ENCODE measurements at regions not wholly inside any gene's neighbourhood (a gene's known extent, or its start where the extent isn't known, plus 50 kb on each side); places are given as distances from the start of the nearest gene placed in this dataset.

GRCh38 chr10:120710076-120710475 lies 141.1 kb upstream of the WDR11 start:
- no peak for DNase-seq

GRCh38 chr10:120711860-120712259 lies 139.3 kb upstream of the WDR11 start:
- DNase-seq: no peak

GRCh38 chr10:120713573-120714205 lies 137.5 kb upstream of the WDR11 start:
- DNase-seq: no peak

- DNase-seq: no peak
Measured at GRCh38 chr10:120715171-120715570, 136.0 kb upstream of the WDR11 start.

GRCh38 chr10:120719333-120719732 lies 131.8 kb upstream of the WDR11 start:
- DNase-seq: no peak

- no peak for DNase-seq
Measured at GRCh38 chr10:120727001-120727400, 124.2 kb upstream of the WDR11 start.

- no peak for DNase-seq
Measured at GRCh38 chr10:120729547-120729946, 121.6 kb upstream of the WDR11 start.

GRCh38 chr10:120732067-120732466 lies 119.1 kb upstream of the WDR11 start:
- peak; percentile 18 for DNase-seq

- DNase-seq: peak; percentile 81
Measured at GRCh38 chr10:120732643-120733313, 118.4 kb upstream of the WDR11 start.

- no peak for DNase-seq
Measured at GRCh38 chr10:120734483-120735078, 116.6 kb upstream of the WDR11 start.

- DNase-seq: no peak
Measured at GRCh38 chr10:120735315-120735714, 115.8 kb upstream of the WDR11 start.

- DNase-seq: peak; percentile 31
Measured at GRCh38 chr10:120735773-120736371, 115.3 kb upstream of the WDR11 start.

GRCh38 chr10:120736377-120736776 lies 114.8 kb upstream of the WDR11 start:
- DNase-seq: no peak

- DNase-seq: no peak
Measured at GRCh38 chr10:120738658-120739057, 112.5 kb upstream of the WDR11 start.

GRCh38 chr10:120741396-120741795 lies 109.8 kb upstream of the WDR11 start:
- no peak for DNase-seq

GRCh38 chr10:120742373-120742772 lies 108.8 kb upstream of the WDR11 start:
- no peak for DNase-seq

GRCh38 chr10:120744040-120744439 lies 107.1 kb upstream of the WDR11 start:
- DNase-seq: no peak

- DNase-seq: no peak
Measured at GRCh38 chr10:120746001-120746777, 105.0 kb upstream of the WDR11 start.

- DNase-seq: peak; percentile 49
Measured at GRCh38 chr10:120748519-120748918, 102.6 kb upstream of the WDR11 start.

- DNase-seq: peak; percentile 44
Measured at GRCh38 chr10:120749072-120749471, 102.1 kb upstream of the WDR11 start.

- peak; percentile 2 for DNase-seq
Measured at GRCh38 chr10:120749856-120750566, 101.2 kb upstream of the WDR11 start.

GRCh38 chr10:120755771-120756170 lies 95.4 kb upstream of the WDR11 start:
- no peak for DNase-seq

Data from NCI-H82 (cell line).